RPMI8226 (cell line): ENCODE measurements at regions not wholly inside any gene's neighbourhood (a gene's known extent, or its start where the extent isn't known, plus 50 kb on each side); places are given as distances from the start of the nearest gene placed in this dataset.
A peak's percentile ranks its signal among the peaks of the same experiment; 100 is the strongest.
"Not testable (repeated sequence)": the region's sequence is repeated elsewhere in the genome, so short reads cannot be mapped to it uniquely, and the experiment has no call there.

Experiments
- DNase-seq: peaks from one replicate; pipeline ENCODE4 v3.0.0-alpha.2; 2015

DNA sequence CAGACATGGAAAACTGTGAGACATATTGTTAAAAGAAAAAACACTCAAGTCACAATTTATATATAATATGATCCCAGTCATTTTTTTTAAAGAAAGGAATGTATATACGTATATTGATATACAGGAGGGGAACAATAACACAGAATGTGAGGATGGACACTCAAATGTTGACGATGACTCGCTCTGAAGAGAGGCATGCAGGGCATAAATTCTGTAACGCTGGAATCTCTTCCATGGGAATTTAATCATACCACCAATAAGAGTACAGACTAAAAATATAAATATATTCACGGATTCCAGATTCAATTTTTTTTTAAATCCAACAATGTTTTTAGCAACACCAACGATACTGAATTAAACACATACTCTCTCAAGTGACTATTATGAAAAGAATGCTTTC lies 106.9 kb upstream of the CCDC28A start:
- DNase-seq = no peak

DNA sequence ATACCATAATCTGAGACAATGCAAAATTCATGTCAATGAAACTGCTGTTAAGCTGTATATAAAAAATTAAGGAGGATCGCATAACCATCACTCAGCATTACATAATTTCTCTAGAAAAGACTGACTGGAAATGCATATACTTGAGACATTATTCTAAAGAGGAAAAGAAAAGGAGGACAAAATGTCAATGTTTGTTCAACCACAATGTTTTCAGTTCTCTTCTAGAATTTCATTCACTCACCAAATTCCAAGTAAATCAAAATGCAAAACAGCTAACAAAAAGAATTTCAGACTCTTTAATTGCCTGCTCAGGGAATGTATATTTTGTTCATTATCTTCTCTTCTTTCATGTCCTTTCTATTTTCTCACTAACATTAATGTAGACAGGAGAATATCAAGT lies 106.2 kb upstream of the CCDC28A start:
- no peak for DNase-seq

GRCh38 chr6:138671351-138671750 lies 102.2 kb upstream of the CCDC28A start:
- DNase-seq = no peak

DNA sequence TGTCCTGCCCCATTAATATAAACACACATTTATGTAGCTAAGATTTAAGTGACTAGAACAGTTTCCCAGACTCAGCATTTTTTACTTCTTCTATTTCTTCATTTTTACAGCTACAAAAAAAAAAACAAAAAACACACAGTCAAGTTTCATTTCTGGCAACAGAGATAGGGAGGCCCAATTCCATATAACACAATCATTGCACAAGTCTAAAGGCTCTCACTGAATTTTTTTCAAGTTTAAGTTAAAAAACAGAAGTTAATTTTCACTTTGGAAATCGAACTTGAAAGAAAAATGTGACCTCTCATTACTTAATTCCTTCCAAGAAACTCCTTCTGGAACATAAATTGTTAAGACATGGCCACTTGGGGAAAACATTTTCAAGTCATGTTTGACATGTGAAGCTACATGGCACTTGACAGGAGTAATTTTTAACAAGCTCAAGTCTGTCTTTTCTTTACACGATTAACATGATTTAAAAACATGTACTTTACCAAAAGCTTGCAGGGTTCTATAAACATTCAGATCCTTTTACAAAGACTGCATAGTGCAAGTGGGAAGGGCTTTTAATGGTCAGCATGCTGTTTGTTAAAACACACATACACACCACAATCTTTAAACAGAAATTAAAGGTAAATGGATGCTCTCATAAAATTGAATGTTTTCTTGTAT lies 100.1 kb upstream of the CCDC28A start:
- no peak for DNase-seq

- not testable (repeated sequence) for DNase-seq
These were observed 99.1 kb upstream of the CCDC28A start for GRCh38 chr6:138674444-138674843.

DNA sequence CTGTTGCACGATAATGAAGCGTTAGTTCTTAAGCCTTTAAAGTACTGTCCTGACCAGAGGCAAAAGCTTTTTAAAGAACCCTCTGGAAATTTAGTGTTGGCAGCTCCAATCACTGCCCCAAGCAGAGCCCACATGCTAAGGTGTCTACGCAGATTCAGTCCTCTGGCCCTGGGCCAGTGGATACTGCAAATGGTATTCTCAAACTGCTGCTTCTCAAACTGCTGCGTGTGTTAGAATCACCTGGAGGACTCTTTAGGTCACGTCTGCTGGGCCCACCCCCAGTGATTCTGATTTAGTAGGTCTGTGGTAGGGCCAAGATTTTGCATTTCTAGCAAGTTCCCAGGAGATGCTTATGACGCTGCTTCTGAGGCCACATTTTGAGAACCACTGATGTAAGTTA lies 96.0 kb upstream of the CCDC28A start:
- DNase-seq = peak; percentile 29

GRCh38 chr6:138678168-138678567 lies 95.4 kb upstream of the CCDC28A start:
- DNase-seq = no peak

GRCh38 chr6:138680085-138680484 lies 93.5 kb upstream of the CCDC28A start:
- no peak for DNase-seq

GRCh38 chr6:138681627-138682026 lies 91.9 kb upstream of the CCDC28A start:
- no peak for DNase-seq

GRCh38 chr6:138682704-138683527 lies 90.7 kb upstream of the CCDC28A start:
- DNase-seq = no peak

DNA sequence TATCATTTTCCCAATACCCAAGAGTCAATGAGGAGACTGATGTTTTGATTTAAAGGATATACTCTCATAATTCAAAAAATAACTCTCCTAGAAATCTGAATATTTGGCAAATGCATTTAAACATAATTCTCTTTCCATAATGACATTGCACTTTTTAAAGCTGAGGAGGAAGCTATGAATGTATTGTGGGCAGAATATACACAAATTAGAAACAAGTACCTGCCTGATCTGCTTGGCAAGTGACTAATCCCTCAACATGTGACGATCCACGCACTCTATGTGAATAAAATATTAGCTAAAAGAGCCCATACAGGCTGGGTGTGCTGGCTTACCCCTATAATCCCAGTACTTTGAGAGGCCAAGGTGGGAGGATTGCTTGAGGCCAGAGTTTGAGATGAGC lies 88.3 kb upstream of the CCDC28A start:
- DNase-seq = no peak

- DNase-seq = no peak
These were observed 87.8 kb upstream of the CCDC28A start for GRCh38 chr6:138685781-138686180.

DNA sequence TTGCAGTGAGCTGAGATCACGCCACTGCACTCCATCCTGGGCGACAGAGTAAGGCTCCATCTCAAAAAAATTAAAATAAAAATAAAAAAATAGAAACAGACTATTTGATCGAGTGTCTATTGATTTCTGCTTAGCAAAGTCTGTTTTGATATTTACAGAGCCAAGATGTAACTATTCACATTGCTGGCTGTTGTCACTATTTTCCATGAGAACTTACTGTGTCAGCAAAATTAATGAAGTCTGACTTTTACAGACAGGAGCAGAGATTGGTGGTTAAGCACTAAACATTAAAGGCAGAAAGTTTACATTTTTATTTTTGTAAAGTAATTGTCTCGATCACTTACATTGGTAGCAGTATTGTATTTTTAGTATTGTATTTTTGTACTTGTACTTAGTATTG lies 85.0 kb upstream of the CCDC28A start:
- no peak for DNase-seq

GRCh38 chr6:138689849-138690248 lies 83.7 kb upstream of the CCDC28A start:
- DNase-seq = no peak

- no peak for DNase-seq
These were observed 82.5 kb upstream of the CCDC28A start for GRCh38 chr6:138690975-138691594.

DNA sequence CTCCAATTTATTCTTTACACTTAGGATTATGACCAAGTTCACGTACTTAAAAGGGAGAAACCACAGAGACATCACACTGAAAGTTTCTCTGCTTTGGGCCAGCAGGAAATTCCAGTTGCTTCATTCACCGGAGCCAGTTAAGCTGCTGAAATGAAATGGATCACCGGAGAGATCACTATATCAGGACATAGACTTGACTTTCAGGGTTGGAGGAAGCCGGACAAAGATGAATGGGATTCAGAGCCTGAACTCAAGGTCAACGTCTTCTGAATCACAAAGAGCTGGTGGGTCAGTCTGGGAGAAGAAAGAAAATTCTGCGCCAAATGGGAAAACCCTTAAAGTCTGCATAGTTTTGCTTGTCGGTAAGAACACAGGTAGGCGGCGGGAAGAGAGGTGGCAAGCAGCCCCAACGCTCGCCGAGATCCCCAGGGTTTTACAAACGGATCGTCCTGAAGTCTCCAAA lies 81.9 kb upstream of the CCDC28A start:
- no peak for DNase-seq

GRCh38 chr6:138692058-138692977 lies 81.3 kb upstream of the CCDC28A start:
- peak; percentile 66 for DNase-seq

- DNase-seq = peak; percentile 57
These were observed 80.3 kb upstream of the CCDC28A start for GRCh38 chr6:138692978-138693909.

DNA sequence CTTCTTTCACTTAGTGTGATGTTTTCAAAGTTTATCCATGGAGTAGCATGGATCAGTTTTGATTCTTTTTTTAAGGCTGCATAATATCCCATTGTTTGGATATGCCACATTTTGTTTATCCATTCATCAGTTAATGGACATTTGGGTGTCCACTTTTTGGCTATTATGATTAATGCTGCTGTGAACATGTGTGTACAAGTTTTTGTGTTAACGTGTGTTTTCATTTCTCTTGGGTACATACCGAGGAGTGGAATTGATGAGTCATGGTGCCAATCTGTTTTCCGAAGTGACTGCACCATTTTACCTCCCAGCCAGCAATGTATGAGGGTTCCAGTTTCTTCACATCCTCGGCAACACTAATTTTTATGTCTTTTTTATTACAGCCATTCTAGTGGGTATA lies 78.4 kb upstream of the CCDC28A start:
- DNase-seq = no peak

DNA sequence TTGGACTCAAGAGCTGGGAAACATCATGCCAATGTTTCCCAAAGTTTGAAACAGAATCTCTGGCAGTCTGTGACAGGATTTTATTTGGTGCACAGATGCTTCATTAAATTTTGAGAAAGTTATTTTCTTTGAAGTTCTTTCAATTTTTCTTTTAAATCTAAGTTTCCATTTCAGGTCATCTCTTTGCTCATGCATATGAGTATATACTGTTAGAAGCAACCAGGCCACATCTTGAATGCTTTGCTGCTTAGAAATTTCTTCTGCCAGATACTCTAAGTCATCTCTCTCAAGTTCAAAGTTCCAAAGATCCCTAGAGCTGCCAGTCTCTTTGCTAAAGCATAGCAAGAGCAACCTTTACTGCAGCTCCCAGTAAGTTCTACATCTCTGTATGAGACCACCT lies 59.1 kb upstream of the CCDC28A start:
- no peak for DNase-seq

DNA sequence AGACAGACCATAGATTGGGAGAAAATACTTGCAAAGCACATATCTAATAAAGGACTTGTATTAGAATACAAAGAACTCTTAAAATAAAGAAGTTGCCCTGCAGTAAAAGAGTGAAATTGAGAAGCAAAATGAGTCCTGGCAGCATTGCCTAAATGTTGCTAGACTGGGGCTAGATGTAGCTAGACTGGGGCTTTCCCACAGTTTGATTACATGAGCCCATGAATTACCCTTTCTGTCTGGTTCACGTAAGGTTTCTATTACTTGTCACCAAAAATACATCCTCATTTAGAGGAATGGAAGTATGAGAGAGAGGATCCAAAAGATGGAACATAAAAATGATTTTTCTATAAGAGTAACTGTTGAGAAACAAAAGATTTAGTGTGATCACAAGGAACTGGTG lies 57.6 kb upstream of the CCDC28A start:
- no peak for DNase-seq
